SK-N-SH (cell line): ENCODE measurements at regions not wholly inside any gene's neighbourhood (a gene's known extent, or its start where the extent isn't known, plus 50 kb on each side); places are given as distances from the start of the nearest gene placed in this dataset.

Source experiments
- CTCF ChIA-PET: fragments of 300-600, 350-600 bp; formaldehyde crosslinking; extraction: SDS; loops from one replicate; lab custom pipeline; 2021; lab: Yijun Ruan, JAX
- POLR2A ChIA-PET: fragments of 350-600 bp; sonication (Branson Sonifier 250); formaldehyde crosslinking; extraction: SDS; loops from one replicate; lab custom pipeline; 2020; ENCODE audit warnings: antibody characterized with exemption, inconsistent platforms; lab: Yijun Ruan, JAX
- DNase-seq: peaks from one replicate; pipeline ENCODE4 v3.0.0; 2012
- H2AFZ ChIP-seq: fragments of 200-600 bp; sonication (generic); 2 replicates; pipeline ENCODE4 v1.8.1; 2016; ENCODE audit warnings: antibody characterized with exemption, mild to moderate bottlenecking, low read depth
- H3F3A ChIP-seq: fragments of 200-600 bp; sonication (generic); replicated peaks from 2 replicates; pipeline ENCODE3; 2016; ENCODE audit warnings: antibody characterized with exemption, mild to moderate bottlenecking; ENCODE audit not compliant: insufficient read depth
- H3K27ac ChIP-seq, 2 experiments: fragments of 200-500 bp in 1 of 2; fragments of 200-600 bp in 1 of 2; sonication (Bioruptor generic) in 1 of 2; sonication (generic), shearing (Covaris generic) in 1 of 2; 2 replicates each; pipeline versions ENCODE4 v1.5.1 to v1.6.1; 2014 to 2016; ENCODE audit warnings: low read depth in 2 of 2, inconsistent platforms in 1 of 2, low read length in 1 of 2, mild to moderate bottlenecking in 1 of 2, mixed read lengths in 1 of 2
- H3K27me3 ChIP-seq: fragments of 200-600 bp; sonication (generic), shearing (Covaris generic); 2 replicates; pipeline ENCODE4 v1.6.1; 2016; ENCODE audit warnings: mixed run types; ENCODE audit not compliant: insufficient read depth
- H3K36me3 ChIP-seq, 2 experiments: fragments of 200-500 bp in 1 of 2; fragments of 200-600 bp in 1 of 2; sonication (Bioruptor generic) in 1 of 2; sonication (generic) in 1 of 2; replicated peaks in 1 of 2; 2 replicates each; pipeline versions ENCODE3 to v1.5.1; 2014 to 2016; ENCODE audit warnings: low read length in 1 of 2, mild to moderate bottlenecking in 1 of 2; ENCODE audit not compliant: insufficient read depth in 2 of 2, control insufficient read depth in 1 of 2
- H3K4me1 ChIP-seq, 2 experiments: fragments of 200-500 bp in 1 of 2; fragments of 200-600 bp in 1 of 2; sonication (Bioruptor generic) in 1 of 2; sonication (generic), shearing (Covaris generic) in 1 of 2; 2 replicates each; pipeline versions ENCODE4 v1.5.1 to v1.6.1; 2014 to 2016; ENCODE audit warnings: low read depth in 1 of 2, low read length in 1 of 2, mixed run types in 1 of 2; ENCODE audit not compliant: insufficient read depth in 2 of 2, control insufficient read depth in 1 of 2
- H3K4me2 ChIP-seq: fragments of 200-600 bp; sonication (generic), shearing (Covaris generic); 2 replicates; pipeline ENCODE4 v1.6.1; 2017; ENCODE audit warnings: mixed run types
- H3K4me3 ChIP-seq, 2 experiments: fragments of 200-500 bp in 1 of 2; fragments of 200-600 bp in 1 of 2; sonication (Bioruptor generic) in 1 of 2; sonication (generic), shearing (Covaris generic) in 1 of 2; 2 replicates each; pipeline versions ENCODE4 v1.5.1 to v1.8.1; 2014 to 2016; ENCODE audit warnings: low read depth in 2 of 2, inconsistent platforms in 1 of 2, low read length in 1 of 2, mild to moderate bottlenecking in 1 of 2, mixed read lengths in 1 of 2, moderate library complexity in 1 of 2
- H3K79me2 ChIP-seq: fragments of 200-600 bp; sonication (generic); 2 replicates; pipeline ENCODE4 v1.8.1; 2017; ENCODE audit warnings: mild to moderate bottlenecking; ENCODE audit not compliant: insufficient read depth
- H3K9ac ChIP-seq: fragments of 200-600 bp; sonication (generic); 2 replicates; pipeline ENCODE4 v1.6.1; 2017; ENCODE audit warnings: mixed run types
- H3K9me2 ChIP-seq: fragments of 200-600 bp; sonication (generic); 2 replicates; pipeline ENCODE4 v1.6.1; 2017; ENCODE audit warnings: mixed run types
- H3K9me3 ChIP-seq: fragments of 200-600 bp; sonication (generic); 2 replicates; pipeline ENCODE4 v1.6.1; 2017; ENCODE audit warnings: mixed run types, mild to moderate bottlenecking, moderate library complexity
- H4K20me1 ChIP-seq: fragments of 200-600 bp; sonication (generic); 2 replicates; pipeline ENCODE4 v1.6.1; 2017; ENCODE audit warnings: mild to moderate bottlenecking, mixed run types; ENCODE audit not compliant: insufficient read depth
- EP300 ChIP-seq, 2 experiments: IDR thresholded peaks; 2 replicates each; pipeline versions ENCODE4 v1.4.0 to v1.6.1; 2012; ENCODE audit warnings: borderline replicate concordance in 1 of 2, low read depth in 1 of 2, low read length in 1 of 2
- FOXJ3 ChIP-seq: sonication (generic); formaldehyde crosslinking; IDR thresholded peaks from 2 replicates; pipeline ENCODE4 v1.5.1; 2020; ENCODE audit warnings: mild to moderate bottlenecking, missing genetic modification reagents
- JUND ChIP-seq: IDR thresholded peaks from 2 replicates; pipeline ENCODE4 v1.4.0; 2012
- MAX ChIP-seq: IDR thresholded peaks from 2 replicates; pipeline ENCODE4 v1.4.0; 2012; ENCODE audit warnings: low read depth
- NFIC ChIP-seq: IDR thresholded peaks from 2 replicates; pipeline ENCODE4 v1.4.0; 2012; ENCODE audit warnings: borderline replicate concordance
- REST ChIP-seq: IDR thresholded peaks from 2 replicates; pipeline ENCODE4 v1.6.1; 2012; ENCODE audit warnings: mild to moderate bottlenecking, low read depth, low read length, moderate library complexity
- TCF12 ChIP-seq: IDR thresholded peaks from 2 replicates; pipeline ENCODE4 v1.4.0; 2012
- USF1 ChIP-seq: IDR thresholded peaks from 2 replicates; pipeline ENCODE4 v1.4.0; 2012; ENCODE audit warnings: low read depth, borderline replicate concordance
- WGBS: methylation state at CpG from one replicate; pipeline ENCODE4 v1.1.6; 2017; ENCODE audit warnings: low lambda C conversion rate; 5-methylcytosine and 5-hydroxymethylcytosine counted together
- TF ChIP-seq, protein P1 (sequence below): IDR thresholded peaks from 2 replicates; pipeline ENCODE4; 2012

GRCh38 chr1:70667494-70668170 is 256.6 kb downstream of the CTH start:
- ChIA-PET CTCF (interaction anchor here (1.5 kb wide), 1 partner anchor 18 kb away, joined by 3 read pairs; no protein-coding TSS in a partner anchor), POLR2A (no interaction called here)
- no peaks in the 10 kb centered on the region for H3K9me3 ChIP-seq
- peaks cover 16% of the 10 kb centered on the region for H3F3A ChIP-seq
- TF ChIP-seq FOXJ3 (CRISPR knock-in tag) (no peak), JUND (peak; percentile 34; the same call in 1 of the 2 replicates), TCF12 (peak; percentile 69), NFIC (peak; percentile 58; the same call in 1 of the 2 replicates), MAX (no peak), EP300 (IDR thresholded peaks at IDR 0.05; ENCODE audit: borderline replicate concordance in 1 of 2, low read depth in 1 of 2, low read length in 1 of 2) (no peak), USF1 (no peak)
- TF ChIP-seq, protein P1, sequence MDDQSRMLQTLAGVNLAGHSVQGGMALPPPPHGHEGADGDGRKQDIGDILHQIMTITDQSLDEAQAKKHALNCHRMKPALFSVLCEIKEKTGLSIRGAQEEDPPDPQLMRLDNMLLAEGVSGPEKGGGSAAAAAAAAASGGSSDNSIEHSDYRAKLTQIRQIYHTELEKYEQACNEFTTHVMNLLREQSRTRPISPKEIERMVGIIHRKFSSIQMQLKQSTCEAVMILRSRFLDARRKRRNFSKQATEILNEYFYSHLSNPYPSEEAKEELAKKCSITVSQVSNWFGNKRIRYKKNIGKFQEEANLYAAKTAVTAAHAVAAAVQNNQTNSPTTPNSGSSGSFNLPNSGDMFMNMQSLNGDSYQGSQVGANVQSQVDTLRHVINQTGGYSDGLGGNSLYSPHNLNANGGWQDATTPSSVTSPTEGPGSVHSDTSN = peak; percentile 74
- no peaks in the 10 kb centered on the region for H4K20me1 ChIP-seq
- H3K27me3 ChIP-seq = no peaks in the 10 kb centered on the region
- no peak overlapping the region for H3K9ac ChIP-seq
- peak overlapping the region; percentile 39 to 62; a peak in 3 of 4 replicates for H3K27ac ChIP-seq
- H3K4me3 ChIP-seq = no peak overlapping the region
- no peaks in the 10 kb centered on the region for H3K79me2 ChIP-seq
- no peak for DNase-seq
- no peaks in the 10 kb centered on the region for H3K9me2 ChIP-seq
- peaks cover 6 to 16% of the 10 kb centered on the region in 2 experiments; a peak in 3 of 4 replicates for H3K4me1 ChIP-seq
- no peak overlapping the region for H3K4me2 ChIP-seq
- no peak overlapping the region for H2AFZ ChIP-seq
- no peaks in the 10 kb centered on the region for H3K36me3 ChIP-seq

DNA sequence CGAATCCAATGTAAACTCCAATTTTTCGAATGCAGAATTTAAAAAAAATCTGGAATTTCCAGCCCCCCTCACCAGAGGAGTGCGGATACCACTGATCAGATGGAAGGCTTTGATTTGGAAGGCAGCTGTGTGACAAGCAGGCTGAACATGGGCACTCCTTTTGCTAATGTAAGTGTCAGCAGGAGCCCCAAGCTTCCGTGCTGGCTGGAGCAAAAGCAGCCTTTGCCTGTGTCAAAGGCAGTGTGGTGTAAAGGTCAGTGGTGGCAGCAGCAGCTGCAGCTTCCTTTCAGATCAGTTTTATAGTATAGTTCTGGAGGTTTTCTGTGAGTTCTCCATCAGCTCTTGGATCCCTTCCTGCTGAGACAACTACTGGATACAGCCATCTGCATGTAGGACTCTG is 259.9 kb downstream of the CTH start:
- Histone ChIP-seq H3K4me3 (no peak overlapping the region), H3K4me1 (peaks cover 9 to 16% of the 10 kb centered on the region in 2 experiments; a peak in 3 of 4 replicates), H3F3A (peaks cover 16% of the 10 kb centered on the region), H3K9me3 (no peaks in the 10 kb centered on the region), H3K79me2 (no peaks in the 10 kb centered on the region), H3K9ac (no peak overlapping the region), H3K4me2 (no peak overlapping the region), H3K36me3 (no peaks in the 10 kb centered on the region), H2AFZ (no peak overlapping the region), H3K9me2 (no peaks in the 10 kb centered on the region), H3K27me3 (no peaks in the 10 kb centered on the region), H4K20me1 (no peaks in the 10 kb centered on the region), H3K27ac (no peak overlapping the region)
- TF ChIP-seq TCF12 (no peak), REST (no peak)
- WGBS = 77% methylated on average over 4 of the region's 4 CpGs
- DNase-seq = no peak
- ChIA-PET CTCF (interaction anchor here (0.8 to 6.7 kb wide), 2 partner anchors 9 to 15 kb away, joined by 3 to 47 read pairs; no protein-coding TSS in a partner anchor), POLR2A (no interaction called here)
